Thymus (tissue), 11 donors: ENCODE measurements at regions not wholly inside any gene's neighbourhood (a gene's known extent, or its start where the extent isn't known, plus 50 kb on each side); places are given as distances from the start of the nearest gene placed in this dataset.

Experiments
- DNase-seq, 9 donors: peaks; one replicate each; pipeline ENCODE4 v3.0.0-alpha.2; 2013; ENCODE audit warnings: low spot score in 9 of 9, low read depth in 6 of 9, missing footprints in 1 of 9
- H3K27ac ChIP-seq, 2 donors: one replicate each; pipeline ENCODE4 v1.5.1; 2013; ENCODE audit warnings: control low read depth in 1 of 2, low read depth in 1 of 2, low read length in 1 of 2, mild to moderate bottlenecking in 1 of 2, moderate library complexity in 1 of 2
- H3K27me3 ChIP-seq, 2 donors: one replicate each; pipeline ENCODE4 v1.5.1; 2013; ENCODE audit warnings: low read length in 1 of 2; ENCODE audit not compliant: control insufficient read depth in 2 of 2, insufficient read depth in 1 of 2
- H3K36me3 ChIP-seq, 2 donors: one replicate each; pipeline ENCODE4 v1.5.1; 2013; ENCODE audit warnings: low read length in 1 of 2, mild to moderate bottlenecking in 1 of 2, moderate library complexity in 1 of 2; ENCODE audit not compliant: control insufficient read depth in 2 of 2, insufficient read depth in 2 of 2
- H3K4me1 ChIP-seq, 2 donors: one replicate each; pipeline ENCODE4 v1.5.1; 2013; ENCODE audit warnings: low read length in 2 of 2; ENCODE audit not compliant: control insufficient read depth in 2 of 2, insufficient read depth in 2 of 2
- H3K4me3 ChIP-seq, 2 donors: one replicate each; pipeline ENCODE4 v1.5.1; 2013; ENCODE audit warnings: low read length in 2 of 2, control low read depth in 1 of 2, mild to moderate bottlenecking in 1 of 2
- H3K9me3 ChIP-seq, 2 donors: one replicate each; pipeline ENCODE4 v1.5.1; 2013; ENCODE audit warnings: low read length in 1 of 2, mild to moderate bottlenecking in 1 of 2; ENCODE audit not compliant: control insufficient read depth in 2 of 2, insufficient read depth in 1 of 2
- WGBS: extraction: QIAGEN DNeasy Blood & Tissue Kit; methylation state at CpG from one replicate; pipeline ENCODE4 v1.1.7; 2013; 5-methylcytosine and 5-hydroxymethylcytosine counted together
- donor health status: healthy.

DNA sequence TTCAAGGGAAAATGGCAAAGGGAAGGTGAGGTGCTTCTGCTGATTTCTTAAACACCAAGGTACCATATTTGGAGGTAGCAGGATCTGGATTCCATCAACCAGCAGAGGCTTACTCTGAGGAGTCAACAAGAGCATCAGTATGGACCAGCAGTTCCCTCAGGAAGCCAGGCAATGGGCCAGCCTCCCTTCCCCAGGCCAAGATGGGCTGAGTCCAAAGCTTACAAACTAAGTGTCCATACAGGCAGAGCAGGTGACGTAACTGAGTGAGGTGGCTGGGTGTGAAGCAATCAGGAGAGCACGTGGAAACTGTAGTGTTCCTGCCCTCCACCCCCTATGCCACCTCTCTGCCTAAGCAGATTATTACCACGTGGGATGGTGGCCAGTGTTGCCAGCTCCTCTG is 134.2 kb upstream of the HNRNPA3 start:
- no peak overlapping the region for H3K27ac ChIP-seq
- WGBS, result 94% methylated on average over 3 of the region's 3 CpGs
- no peak for DNase-seq

DNA sequence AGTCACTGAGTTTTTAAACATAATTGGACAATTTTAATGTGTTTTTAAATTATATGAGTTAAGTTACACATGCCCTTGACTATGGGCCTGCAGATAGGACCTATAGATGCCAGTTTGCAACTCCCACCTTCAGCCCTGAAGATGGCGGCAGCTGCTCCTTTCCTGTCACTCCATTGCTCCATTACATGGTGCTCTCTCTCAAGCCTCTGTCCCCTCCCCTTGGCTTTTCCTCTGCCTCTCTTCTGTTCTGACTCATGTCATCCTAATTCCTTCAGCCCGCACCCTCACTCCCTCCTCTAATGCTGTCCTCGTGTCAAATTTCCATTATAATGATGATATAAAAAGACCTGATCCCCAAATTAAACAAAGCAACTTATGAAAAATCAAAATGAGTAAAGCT is 133.7 kb upstream of the HNRNPA3 start:
- WGBS, result 77% methylated on average over 3 of the region's 3 CpGs
- DNase-seq, result no peak
- no peaks in the 10 kb centered on the region for H3K27me3 ChIP-seq
- H3K27ac ChIP-seq, result no peak overlapping the region
- no peaks in the 10 kb centered on the region for H3K9me3 ChIP-seq
- no peaks in the 10 kb centered on the region for H3K4me1 ChIP-seq
- no peaks in the 10 kb centered on the region for H3K36me3 ChIP-seq
- no peak overlapping the region for H3K4me3 ChIP-seq

More for the DNA sequence above, 134.2 kb upstream of the HNRNPA3 start:
- Histone ChIP-seq H3K4me3 (no peak overlapping the region), H3K4me1 (no peaks in the 10 kb centered on the region), H3K9me3 (no peaks in the 10 kb centered on the region), H3K27me3 (no peaks in the 10 kb centered on the region), H3K36me3 (no peaks in the 10 kb centered on the region)

DNA sequence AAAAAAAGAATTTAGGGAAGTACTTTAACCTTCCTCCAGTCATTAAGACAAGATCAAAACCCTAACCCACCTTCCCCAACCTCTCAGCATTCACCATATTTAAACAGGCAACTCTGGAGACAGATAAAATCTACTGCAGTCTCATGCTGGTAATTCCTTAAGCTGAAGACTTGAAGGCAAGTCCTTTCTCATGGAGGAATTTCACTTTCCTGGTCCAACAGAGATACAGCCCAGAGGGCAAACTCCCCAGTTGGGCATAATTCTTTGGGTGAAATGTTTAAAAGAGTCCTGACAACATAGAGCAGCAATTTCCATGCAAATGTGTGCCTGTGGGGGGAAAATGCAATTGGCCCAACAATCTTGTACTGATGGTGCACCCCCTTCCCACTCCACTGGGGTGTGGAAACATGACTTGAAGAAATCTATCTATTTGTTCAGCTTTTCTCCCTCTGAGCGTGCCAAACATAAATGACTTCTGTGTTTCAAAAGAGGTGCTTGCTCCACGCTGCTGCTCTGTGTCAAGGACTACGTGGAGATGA is 131.8 kb upstream of the HNRNPA3 start:
- Histone ChIP-seq H3K9me3 (no peaks in the 10 kb centered on the region), H3K4me1 (no peaks in the 10 kb centered on the region), H3K36me3 (no peaks in the 10 kb centered on the region), H3K4me3 (no peak overlapping the region), H3K27me3 (no peaks in the 10 kb centered on the region), H3K27ac (no peak overlapping the region)
- 94% methylated on average over 3 of the region's 3 CpGs for whole genome bisulfite sequencing
- no peak for DNase-seq

DNA sequence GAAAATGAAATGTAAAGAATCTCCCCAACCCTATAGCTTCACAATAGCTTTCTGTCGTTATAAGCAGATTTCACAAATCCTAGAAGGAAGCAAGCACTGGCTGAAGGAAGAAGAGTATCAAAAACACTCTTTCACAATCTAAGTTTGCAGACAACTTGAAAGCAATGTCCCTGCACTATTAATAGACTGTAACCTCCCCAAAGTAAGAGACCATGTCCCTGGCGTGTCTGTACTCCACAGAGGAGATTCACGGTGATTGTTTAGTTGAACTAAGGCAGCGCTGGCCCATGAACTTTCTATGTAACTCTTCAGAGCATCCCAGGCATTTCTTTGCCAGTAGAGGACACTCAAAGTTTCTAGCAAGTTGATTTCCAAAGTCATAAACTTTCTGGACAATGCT is 128.0 kb upstream of the HNRNPA3 start:
- Histone ChIP-seq H3K4me1 (no peaks in the 10 kb centered on the region), H3K4me3 (no peak overlapping the region), H3K9me3 (no peaks in the 10 kb centered on the region), H3K27me3 (no peaks in the 10 kb centered on the region), H3K27ac (no peak overlapping the region), H3K36me3 (no peaks in the 10 kb centered on the region)
- DNase-seq, result no peak
- 93% methylated on average over 4 of the region's 4 CpGs for WGBS

DNA sequence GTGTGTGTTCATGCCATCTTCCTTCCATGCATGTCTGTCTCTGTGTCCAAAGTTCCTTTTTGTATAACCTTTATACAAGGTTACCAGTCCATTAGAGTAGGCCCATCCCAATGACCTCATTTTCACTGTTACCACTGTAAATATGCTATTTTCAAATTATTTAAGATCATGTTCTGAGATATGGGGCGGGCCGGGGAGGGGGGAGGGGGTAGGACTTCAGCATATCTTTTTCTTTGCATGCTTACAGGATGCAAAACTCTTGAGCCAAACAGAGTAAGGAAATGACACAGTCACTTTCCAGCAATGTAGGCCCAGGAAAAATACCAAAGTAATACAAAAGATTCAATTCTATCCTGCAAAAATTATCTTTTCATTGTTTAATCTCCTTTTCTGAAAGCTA is 124.1 kb upstream of the HNRNPA3 start:
- no peak for DNase-seq
- Histone ChIP-seq H3K4me3 (no peak overlapping the region), H3K27ac (no peak overlapping the region), H3K36me3 (no peaks in the 10 kb centered on the region), H3K4me1 (no peaks in the 10 kb centered on the region), H3K9me3 (no peaks in the 10 kb centered on the region), H3K27me3 (no peaks in the 10 kb centered on the region)
- WGBS, result 64% methylated on average over 2 of the region's 2 CpGs

DNA sequence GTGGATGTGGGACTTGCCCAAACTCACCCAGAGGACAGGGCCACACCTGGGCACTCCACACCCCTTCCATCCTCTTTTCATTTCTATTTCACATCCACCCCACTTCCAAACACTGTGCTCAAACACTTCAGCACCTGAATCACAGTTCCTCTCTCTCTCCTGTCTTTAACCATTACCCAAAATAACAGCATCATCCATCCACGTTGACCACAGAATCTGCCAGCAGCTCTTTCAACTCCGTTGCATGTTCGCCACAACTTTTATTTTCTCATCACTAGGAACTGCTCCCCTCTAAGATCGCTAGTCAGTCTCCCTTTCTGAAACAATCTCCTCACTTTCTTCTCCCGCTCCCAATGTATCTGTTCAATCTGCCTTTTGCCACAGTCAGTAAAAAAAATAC is 121.6 kb upstream of the HNRNPA3 start:
- no peaks in the 10 kb centered on the region for H3K36me3 ChIP-seq
- no peak for DNase-seq
- H3K4me3 ChIP-seq, result no peak overlapping the region
- no peak overlapping the region for H3K27ac ChIP-seq
- no peaks in the 10 kb centered on the region for H3K27me3 ChIP-seq
- H3K9me3 ChIP-seq, result no peaks in the 10 kb centered on the region
- 26% methylated on average over 5 of the region's 5 CpGs for whole genome bisulfite sequencing
- H3K4me1 ChIP-seq, result no peaks in the 10 kb centered on the region

DNA sequence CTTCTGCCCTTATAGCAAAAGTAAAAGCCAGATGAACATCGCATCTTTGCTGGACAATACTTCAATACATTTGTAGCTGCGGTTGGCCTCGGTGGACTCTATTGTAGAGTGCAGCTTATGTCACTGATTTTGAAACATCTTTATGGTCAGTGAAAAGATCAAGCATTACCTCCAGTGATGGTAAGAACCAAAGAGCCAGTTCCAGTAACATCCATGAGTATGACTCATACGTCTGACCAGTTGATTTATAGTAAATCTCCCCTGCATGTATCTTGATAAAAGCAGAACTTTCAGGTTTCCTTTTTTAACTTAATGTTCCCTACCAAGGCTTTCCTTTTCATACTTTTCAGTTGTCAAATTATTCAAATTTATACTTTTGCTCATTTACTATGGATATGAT is 119.2 kb upstream of the HNRNPA3 start:
- Histone ChIP-seq H3K27ac (no peak overlapping the region), H3K27me3 (no peaks in the 10 kb centered on the region), H3K4me1 (no peaks in the 10 kb centered on the region), H3K36me3 (no peaks in the 10 kb centered on the region), H3K4me3 (no peak overlapping the region), H3K9me3 (no peaks in the 10 kb centered on the region)
- DNase-seq, result no peak
- 96% methylated on average over 4 of the region's 4 CpGs for WGBS

DNA sequence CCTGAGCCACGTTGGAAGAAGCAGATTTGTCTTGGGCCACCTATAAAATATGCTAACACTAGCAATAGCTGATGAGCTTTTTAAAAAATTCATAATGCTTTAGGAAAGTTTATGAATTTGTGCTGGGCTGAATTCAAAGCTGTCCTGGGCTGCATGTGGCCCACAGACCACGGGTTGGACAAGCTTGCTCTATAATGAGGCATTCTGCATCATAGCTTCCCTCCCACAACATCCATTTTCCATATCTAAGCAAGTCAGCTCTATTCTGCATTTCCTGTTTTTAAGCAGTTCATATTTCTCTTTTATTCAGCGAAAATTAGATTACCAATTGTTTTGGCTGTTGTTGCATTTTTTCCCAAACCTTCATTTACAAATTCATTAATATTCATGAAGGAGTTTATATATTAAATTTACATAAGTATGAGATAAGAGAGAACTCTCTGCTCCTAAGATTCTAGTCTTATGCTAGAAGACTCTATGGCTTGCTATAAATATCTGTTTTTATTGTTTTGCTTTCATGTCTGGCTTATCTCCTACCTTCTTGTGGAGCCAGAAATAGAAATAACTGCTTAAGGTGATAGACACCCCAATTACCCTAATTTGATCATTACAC is 114.5 kb upstream of the HNRNPA3 start:
- Histone ChIP-seq H3K36me3 (no peaks in the 10 kb centered on the region), H3K9me3 (peaks cover 0 to 3% of the 10 kb centered on the region in 2 donors), H3K4me3 (no peak overlapping the region), H3K27ac (no peak overlapping the region), H3K27me3 (no peaks in the 10 kb centered on the region), H3K4me1 (no peaks in the 10 kb centered on the region)
- DNase-seq, result no peak
- WGBS, result 46% methylated on average over 3 of the region's 3 CpGs

DNA sequence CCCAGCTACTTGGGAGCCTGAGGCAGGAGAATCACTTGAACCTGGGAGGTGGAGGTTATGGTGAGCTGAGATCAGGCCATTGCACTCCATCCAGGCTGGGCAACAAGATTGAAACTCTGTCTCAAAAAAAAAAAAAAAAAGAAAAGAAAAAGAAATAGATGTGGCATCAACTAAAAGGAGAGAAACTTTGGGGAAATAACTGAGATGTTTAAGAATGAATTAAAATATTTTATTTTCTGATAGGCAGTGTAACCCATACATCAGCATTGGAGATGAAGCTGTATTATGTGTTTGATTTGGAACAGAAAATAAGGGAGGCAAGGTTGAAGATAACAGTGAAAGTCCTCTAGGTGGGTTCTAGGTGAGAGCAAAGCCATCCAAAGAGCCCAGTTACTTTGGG is 110.7 kb upstream of the HNRNPA3 start:
- no peaks in the 10 kb centered on the region for H3K27me3 ChIP-seq
- no peak overlapping the region for H3K4me3 ChIP-seq
- no peaks in the 10 kb centered on the region for H3K4me1 ChIP-seq
- no peaks in the 10 kb centered on the region for H3K36me3 ChIP-seq
- no peak for DNase-seq
- no peak overlapping the region for H3K27ac ChIP-seq
- peaks cover 0 to 3% of the 10 kb centered on the region in 2 donors for H3K9me3 ChIP-seq
